ENCODE measurements at regions not wholly inside any gene's neighbourhood (a gene's known extent, or its start where the extent isn't known, plus 50 kb on each side); places are given as distances from the start of the nearest gene placed in this dataset.

DNA sequence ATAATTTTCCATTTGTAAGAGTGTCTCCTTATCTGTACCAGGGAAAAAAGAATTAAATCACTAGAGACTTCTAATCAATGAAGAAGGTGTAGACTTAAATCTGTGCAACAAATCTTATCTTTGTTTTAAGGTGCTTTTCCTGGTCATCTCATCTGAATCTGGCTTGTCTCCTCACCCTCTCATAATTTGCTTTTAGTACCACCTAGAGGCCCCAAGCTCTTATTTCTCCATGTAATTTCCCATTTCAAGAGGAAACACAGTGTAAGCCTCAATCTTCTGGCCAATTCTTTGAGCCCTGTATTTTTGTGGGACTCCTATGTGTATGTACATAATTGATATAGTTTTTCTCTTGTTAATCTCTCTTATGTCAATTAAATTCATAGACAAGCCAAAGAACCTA, 1975.3 kb upstream of the CDH6 start:
- no peak for DNase-seq (ENCODE audit: low spot score)
- TF ChIP-seq, protein P1, sequence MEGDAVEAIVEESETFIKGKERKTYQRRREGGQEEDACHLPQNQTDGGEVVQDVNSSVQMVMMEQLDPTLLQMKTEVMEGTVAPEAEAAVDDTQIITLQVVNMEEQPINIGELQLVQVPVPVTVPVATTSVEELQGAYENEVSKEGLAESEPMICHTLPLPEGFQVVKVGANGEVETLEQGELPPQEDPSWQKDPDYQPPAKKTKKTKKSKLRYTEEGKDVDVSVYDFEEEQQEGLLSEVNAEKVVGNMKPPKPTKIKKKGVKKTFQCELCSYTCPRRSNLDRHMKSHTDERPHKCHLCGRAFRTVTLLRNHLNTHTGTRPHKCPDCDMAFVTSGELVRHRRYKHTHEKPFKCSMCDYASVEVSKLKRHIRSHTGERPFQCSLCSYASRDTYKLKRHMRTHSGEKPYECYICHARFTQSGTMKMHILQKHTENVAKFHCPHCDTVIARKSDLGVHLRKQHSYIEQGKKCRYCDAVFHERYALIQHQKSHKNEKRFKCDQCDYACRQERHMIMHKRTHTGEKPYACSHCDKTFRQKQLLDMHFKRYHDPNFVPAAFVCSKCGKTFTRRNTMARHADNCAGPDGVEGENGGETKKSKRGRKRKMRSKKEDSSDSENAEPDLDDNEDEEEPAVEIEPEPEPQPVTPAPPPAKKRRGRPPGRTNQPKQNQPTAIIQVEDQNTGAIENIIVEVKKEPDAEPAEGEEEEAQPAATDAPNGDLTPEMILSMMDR (IDR thresholded peaks at IDR 0.05) = no peak
- Histone ChIP-seq H3K27ac (no peak overlapping the region), H3K4me3 (no peak overlapping the region), H3K27me3 (no peaks in the 10 kb centered on the region), H3K4me1 (no peaks in the 10 kb centered on the region), H3K9me3 (peaks cover 0 to 3% of the 10 kb centered on the region in 2 donors), H3K36me3 (no peaks in the 10 kb centered on the region)

DNA sequence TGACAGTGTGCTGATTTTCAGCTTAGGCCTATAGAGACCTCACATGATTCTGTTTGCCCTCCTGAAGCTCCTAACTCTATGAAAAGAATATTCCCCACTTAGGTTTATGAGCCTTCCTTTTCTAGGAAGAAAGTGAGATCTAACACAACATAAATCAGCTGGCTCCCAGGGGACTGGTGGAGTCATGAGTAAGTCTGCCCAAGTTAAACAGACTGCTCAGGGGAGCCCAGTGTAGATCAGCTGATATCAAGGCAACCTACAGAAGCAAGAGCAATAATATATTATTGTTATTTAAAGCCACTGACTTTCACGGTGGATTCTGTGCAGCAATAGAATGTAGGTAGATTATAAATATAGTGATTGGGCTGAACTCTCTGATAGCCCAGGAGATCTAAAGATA, 1978.6 kb upstream of the CDH6 start:
- Histone ChIP-seq H3K27ac (no peak overlapping the region), H3K9me3 (no peaks in the 10 kb centered on the region), H3K36me3 (no peaks in the 10 kb centered on the region), H3K4me3 (no peak overlapping the region), H3K4me1 (no peaks in the 10 kb centered on the region), H3K27me3 (no peaks in the 10 kb centered on the region)
- TF ChIP-seq, protein P1 (IDR thresholded peaks at IDR 0.05) = no peak
- no peak for DNase-seq (ENCODE audit: low spot score)

DNA sequence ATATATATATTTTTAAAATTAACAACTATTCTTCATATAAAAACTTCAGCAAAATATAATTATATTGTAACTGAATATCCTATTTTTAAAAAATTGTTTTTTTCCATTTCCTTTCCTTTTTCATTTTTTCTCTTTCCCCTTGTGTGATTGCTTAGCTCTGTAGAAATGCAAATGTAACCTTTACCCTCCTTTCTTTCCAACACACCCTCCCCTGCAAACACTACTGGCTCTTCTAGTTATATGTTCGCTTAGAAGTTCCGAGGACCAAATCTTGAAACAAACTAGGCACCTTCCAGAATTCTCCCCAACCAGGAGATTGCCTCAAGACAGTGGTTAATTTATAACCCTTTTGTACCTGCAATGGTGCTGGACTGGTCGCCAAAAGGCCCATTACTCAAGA, 1980.0 kb upstream of the CDH6 start:
- Histone ChIP-seq H3K36me3 (no peaks in the 10 kb centered on the region), H3K4me3 (no peak overlapping the region), H3K9me3 (no peaks in the 10 kb centered on the region), H3K27ac (no peak overlapping the region), H3K4me1 (no peaks in the 10 kb centered on the region), H3K27me3 (no peaks in the 10 kb centered on the region)
- no peak for DNase-seq (ENCODE audit: low spot score)
- TF ChIP-seq, protein P1 (IDR thresholded peaks at IDR 0.05) = no peak

DNA sequence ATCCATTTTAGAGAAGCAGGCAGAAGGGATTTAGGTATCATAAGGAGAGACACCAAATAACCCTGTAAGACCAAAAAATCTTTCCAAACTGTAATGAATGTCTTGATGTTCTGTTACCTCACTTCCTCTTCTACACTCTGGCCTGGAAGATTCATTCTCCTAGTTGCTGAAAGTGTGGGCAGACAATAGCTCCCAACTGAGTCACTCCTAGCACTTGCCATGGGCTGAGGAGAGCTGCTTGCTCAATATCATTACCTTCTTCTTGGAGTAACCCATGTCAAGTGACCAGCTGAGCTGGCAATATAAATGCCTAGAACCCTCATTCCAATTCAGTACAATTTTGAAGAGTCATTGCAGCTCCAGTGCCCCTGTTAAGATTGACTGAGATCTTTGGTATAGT, 1985.5 kb upstream of the CDH6 start:
- Histone ChIP-seq H3K9me3 (no peaks in the 10 kb centered on the region), H3K36me3 (no peaks in the 10 kb centered on the region), H3K4me1 (no peaks in the 10 kb centered on the region), H3K27ac (no peak overlapping the region), H3K4me3 (no peak overlapping the region), H3K27me3 (no peaks in the 10 kb centered on the region)
- DNase-seq (ENCODE audit: low spot score) = no peak
- TF ChIP-seq, protein P1 (IDR thresholded peaks at IDR 0.05) = no peak

DNA sequence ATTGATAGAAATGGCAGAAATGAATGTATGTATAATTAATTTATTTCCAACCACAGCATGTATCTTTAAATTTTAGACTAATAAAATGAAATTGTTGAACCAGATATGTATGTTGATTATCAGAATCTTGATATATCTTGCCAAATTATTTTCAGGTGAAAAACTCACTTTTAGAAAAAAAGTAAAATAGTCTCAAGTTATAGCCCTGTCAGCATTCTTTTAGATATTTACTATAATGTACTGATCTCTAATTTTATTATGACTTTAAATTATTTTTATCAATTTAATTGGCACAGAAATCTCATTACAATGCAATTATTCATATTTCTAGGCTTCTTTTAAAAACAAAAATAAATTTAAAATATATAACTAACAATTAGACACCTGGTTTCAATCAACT, 1990.4 kb upstream of the CDH6 start:
- no peaks in the 10 kb centered on the region for H3K4me1 ChIP-seq
- TF ChIP-seq, protein P1 (IDR thresholded peaks at IDR 0.05) = no peak
- H3K36me3 ChIP-seq = no peaks in the 10 kb centered on the region
- DNase-seq (ENCODE audit: low spot score) = no peak
- no peak overlapping the region for H3K27ac ChIP-seq
- H3K9me3 ChIP-seq = no peaks in the 10 kb centered on the region
- H3K4me3 ChIP-seq = no peak overlapping the region
- H3K27me3 ChIP-seq = no peaks in the 10 kb centered on the region

DNA sequence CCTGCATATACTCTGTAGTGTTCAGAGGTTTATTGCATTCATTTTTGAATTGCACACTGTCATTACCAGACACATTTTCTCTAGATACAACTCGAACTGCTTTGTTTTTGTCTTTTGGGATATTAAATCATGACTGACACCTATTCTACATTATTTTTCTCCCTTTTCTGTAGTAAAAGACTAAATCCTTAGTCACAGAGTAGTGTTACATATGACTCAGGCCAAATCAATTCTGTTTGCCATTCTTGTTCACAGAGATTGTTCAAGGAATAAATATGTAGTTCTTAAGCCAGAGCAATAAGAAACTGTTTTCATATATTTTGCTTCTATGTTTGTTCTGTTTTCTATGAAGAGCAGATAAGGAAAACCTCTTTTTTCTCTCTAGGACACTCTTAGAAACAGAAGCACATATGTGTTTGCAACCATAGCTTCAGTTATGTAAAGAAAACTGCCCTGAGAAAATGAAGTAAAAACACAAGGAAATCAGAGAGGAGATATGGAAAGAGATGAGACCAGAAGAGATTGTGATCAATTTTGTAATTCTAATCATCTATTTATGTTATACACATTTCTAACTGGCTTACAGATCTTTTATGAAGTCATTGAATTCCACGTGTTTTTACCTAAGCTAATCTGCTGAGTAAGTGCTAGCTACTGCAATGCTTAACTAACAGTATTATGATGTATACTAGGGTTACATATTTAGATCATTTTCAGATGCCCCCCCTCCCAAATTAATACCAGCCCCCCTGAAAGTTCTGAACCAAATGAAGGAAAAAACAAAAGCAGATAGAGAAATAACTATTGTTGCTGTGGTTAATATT, 1995.6 kb upstream of the CDH6 start:
- no peaks in the 10 kb centered on the region for H3K36me3 ChIP-seq
- H3K4me3 ChIP-seq = no peak overlapping the region
- no peaks in the 10 kb centered on the region for H3K4me1 ChIP-seq
- no peaks in the 10 kb centered on the region for H3K9me3 ChIP-seq
- H3K27me3 ChIP-seq = no peaks in the 10 kb centered on the region
- DNase-seq (ENCODE audit: low spot score) = no peak
- no peak overlapping the region for H3K27ac ChIP-seq
- TF ChIP-seq, protein P1 (IDR thresholded peaks at IDR 0.05) = no peak
